ENCODE measurements at regions not wholly inside any gene's neighbourhood (a gene's known extent, or its start where the extent isn't known, plus 50 kb on each side); places are given as distances from the start of the nearest gene placed in this dataset.

DNA sequence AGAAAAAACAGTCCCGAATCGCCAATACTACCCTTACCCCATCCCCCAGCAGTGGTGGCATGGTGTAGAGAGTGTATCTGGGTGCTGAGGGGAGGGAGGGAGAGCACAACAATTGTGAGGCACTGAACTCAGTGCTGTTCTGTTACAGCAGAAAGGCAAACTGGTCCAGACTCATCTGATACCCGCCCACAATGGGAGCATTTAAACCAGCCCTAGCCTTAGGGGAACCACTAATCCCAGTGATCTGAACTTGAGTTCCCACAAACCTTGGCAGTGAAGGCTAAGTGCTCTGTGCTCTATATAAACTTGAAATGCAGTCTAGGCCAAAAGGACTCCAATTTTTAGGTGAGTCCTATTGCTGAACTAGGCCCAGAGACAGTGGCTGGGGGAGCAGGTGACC, 666.4 kb upstream of the PTCHD4 start:
- H3K9ac ChIP-seq (ENCODE audit: control insufficient read depth, insufficient read depth, low read length) = no peak overlapping the region
- ChIA-PET CTCF (no interaction called here), SMC1A (ENCODE audit: uncharacterized antibody, unreplicated experiment) (no interaction called here), RAD21 (ENCODE audit: unreplicated experiment) (no interaction called here), POLR2A (no interaction called here)
- intact Hi-C loops (cut with micrococcal nuclease; ENCODE audit: unreplicated experiment) = no loop called here
- H3K9me3 ChIP-seq (replicated peaks; ENCODE audit: control insufficient read depth, insufficient read depth, low read length) = no peaks in the 10 kb centered on the region
- H2AFZ ChIP-seq (ENCODE audit: control insufficient read depth, low read depth, low read length) = no peak overlapping the region
- no peak overlapping the region for H3K4me3 ChIP-seq
- in situ Hi-C loops (cut with MboI) = no loop called here
- DNase-seq (ENCODE audit: low read depth, low spot score) (no peak), ATAC-seq (no peak), FAIRE-seq (no peak)
- no peaks in the 10 kb centered on the region for H4K20me1 ChIP-seq (ENCODE audit: control insufficient read depth, insufficient read depth)
- TF ChIP-seq NFIC (IDR thresholded peaks at IDR 0.05; ENCODE audit: low read depth, low read length) (no peak), NR2C1 (IDR thresholded peaks at IDR 0.05) (no peak), ZNF622 (IDR thresholded peaks at IDR 0.05) (no peak), TAF1 (IDR thresholded peaks at IDR 0.05; ENCODE audit: borderline replicate concordance, low read depth, low read length) (no peak), IKZF1 (conservative IDR thresholded peaks at IDR 0.05) (no peak), CEBPB (IDR thresholded peaks at IDR 0.05; ENCODE audit: borderline replicate concordance in 1 of 2, low read depth in 2 of 2, low read length in 2 of 2) (no peak), GATAD2B (conservative IDR thresholded peaks at IDR 0.05; ENCODE audit: low read depth) (no peak), FOXK2 (IDR thresholded peaks at IDR 0.05) (no peak), HCFC1 (IDR thresholded peaks at IDR 0.05; ENCODE audit: low read length) (no peak), NFYB (IDR thresholded peaks at IDR 0.05; ENCODE audit: insufficient read depth, low read depth, low read length) (no peak)
- TF ChIP-seq, protein P1, sequence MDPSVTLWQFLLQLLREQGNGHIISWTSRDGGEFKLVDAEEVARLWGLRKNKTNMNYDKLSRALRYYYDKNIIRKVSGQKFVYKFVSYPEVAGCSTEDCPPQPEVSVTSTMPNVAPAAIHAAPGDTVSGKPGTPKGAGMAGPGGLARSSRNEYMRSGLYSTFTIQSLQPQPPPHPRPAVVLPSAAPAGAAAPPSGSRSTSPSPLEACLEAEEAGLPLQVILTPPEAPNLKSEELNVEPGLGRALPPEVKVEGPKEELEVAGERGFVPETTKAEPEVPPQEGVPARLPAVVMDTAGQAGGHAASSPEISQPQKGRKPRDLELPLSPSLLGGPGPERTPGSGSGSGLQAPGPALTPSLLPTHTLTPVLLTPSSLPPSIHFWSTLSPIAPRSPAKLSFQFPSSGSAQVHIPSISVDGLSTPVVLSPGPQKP (IDR thresholded peaks at IDR 0.05; ENCODE audit: low read depth, low read length) = no peak
- H3K4me1 ChIP-seq (ENCODE audit: control insufficient read depth, insufficient read depth, low read length) = no peaks in the 10 kb centered on the region
- H3K36me3 ChIP-seq (ENCODE audit: control insufficient read depth in 2 of 2, insufficient read depth in 2 of 2, low read length in 1 of 2) = no peaks in the 10 kb centered on the region
- H3K79me2 ChIP-seq (ENCODE audit: control insufficient read depth, insufficient read depth, low read length) = no peaks in the 10 kb centered on the region
- WGBS (ENCODE audit: insufficient coverage, insufficient replicate concordance, low lambda C conversion rate, missing lambda C conversion rate) = 2% methylated on average over 3 of the region's 3 CpGs
- H3K4me2 ChIP-seq (ENCODE audit: control insufficient read depth, insufficient read depth) = no peak overlapping the region
- BruUV-seq (replicated peaks) = no TSS peak
- no peaks in the 10 kb centered on the region for H3K27me3 ChIP-seq (replicated peaks in 1 of 2; ENCODE audit: control insufficient read depth in 2 of 2, insufficient read depth in 2 of 2, low read length in 1 of 2)
- no peak overlapping the region for H3K27ac ChIP-seq (ENCODE audit: control insufficient read depth, insufficient read depth)

Data from GM12878 (cell line).